Testis (tissue), 2 donors: ENCODE measurements at regions not wholly inside any gene's neighbourhood (a gene's known extent, or its start where the extent isn't known, plus 50 kb on each side); places are given as distances from the start of the nearest gene placed in this dataset.

Source experiments
- CTCF ChIP-seq, 3 experiments: fragments of 450-650 bp in 2 of 3; fragments of 200-600 bp in 1 of 3; sonication (generic) in 1 of 3; IDR thresholded peaks; one replicate each; pipeline ENCODE4 v1.5.1; 2016 to 2019; ENCODE audit warnings: antibody characterized with exemption in 3 of 3, mild to moderate bottlenecking in 2 of 3, moderate library complexity in 1 of 3
- POLR2A ChIP-seq: fragments of 450-650 bp; IDR thresholded peaks from one replicate; pipeline ENCODE4 v1.6.1; 2017; ENCODE audit warnings: antibody characterized with exemption, mild to moderate bottlenecking, moderate library complexity

GRCh38 chr12:38543151-38543550 lies 226.6 kb downstream of the ALG10B start:
- TF ChIP-seq CTCF (IDR thresholded peaks at IDR 0.05) (no peak), POLR2A (no peak)
